22Rv1 (cell line): ENCODE measurements at regions not wholly inside any gene's neighbourhood (a gene's known extent, or its start where the extent isn't known, plus 50 kb on each side); places are given as distances from the start of the nearest gene placed in this dataset.

Experiments used
- CTCF ChIP-seq: fragments of 450-650 bp; IDR thresholded peaks from 2 replicates; pipeline ENCODE4 v1.5.1; 2017; ENCODE audit warnings: mild to moderate bottlenecking
- ZFX ChIP-seq: fragments of 450-650 bp; IDR thresholded peaks from 2 replicates; pipeline ENCODE4 v1.6.1; 2017; ENCODE audit warnings: antibody characterized with exemption, borderline replicate concordance

GRCh38 chr7:132065193-132065988 lies 509.0 kb upstream of the PODXL start:
- TF ChIP-seq CTCF (no peak), ZFX (no peak)
